Stimulated activated CD4-positive, alpha-beta T cell treated with anti-CD3 and anti-CD28 coated beads, Interleukin-12 subunit alpha, Interleukin-12 subunit beta, amount 100 ng/mL, for 4 hours (primary cell): ENCODE measurements at regions not wholly inside any gene's neighbourhood (a gene's known extent, or its start where the extent isn't known, plus 50 kb on each side); places are given as distances from the start of the nearest gene placed in this dataset.

Experiments
- DNase-seq: peaks from one replicate; pipeline ENCODE4 v3.0.0-alpha.2; 2020

DNA sequence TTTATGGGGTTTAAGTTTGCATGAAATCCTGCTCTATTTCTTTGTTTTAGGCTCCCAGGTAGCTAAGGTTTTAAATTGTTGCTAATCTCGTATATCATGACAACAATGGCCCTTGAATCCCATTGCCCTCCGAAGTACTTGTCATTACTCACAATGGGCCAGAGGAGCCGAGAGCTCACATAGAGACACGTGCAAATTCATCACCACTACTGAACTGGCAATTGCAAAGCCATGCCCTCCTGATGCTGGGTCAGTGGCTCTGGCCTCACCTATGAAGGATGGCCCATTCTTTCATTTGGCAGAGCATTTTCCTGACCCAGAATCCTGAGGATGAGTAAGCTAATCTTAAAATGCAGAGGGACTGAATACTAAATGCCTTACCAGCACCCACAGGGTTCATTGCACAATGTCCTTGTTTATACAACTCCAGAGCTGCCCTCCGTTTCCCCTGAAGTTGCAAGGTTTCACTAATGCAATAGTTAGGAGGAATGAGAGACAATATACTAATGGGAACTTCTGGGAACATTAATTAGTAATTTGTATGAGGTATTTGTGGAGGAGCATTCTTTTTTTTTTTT, 71.6 kb upstream of the GAREM1 start:
- no peak for DNase-seq

GRCh38 chr18:32530947-32531651, 60.4 kb upstream of the GAREM1 start:
- no peak for DNase-seq

DNA sequence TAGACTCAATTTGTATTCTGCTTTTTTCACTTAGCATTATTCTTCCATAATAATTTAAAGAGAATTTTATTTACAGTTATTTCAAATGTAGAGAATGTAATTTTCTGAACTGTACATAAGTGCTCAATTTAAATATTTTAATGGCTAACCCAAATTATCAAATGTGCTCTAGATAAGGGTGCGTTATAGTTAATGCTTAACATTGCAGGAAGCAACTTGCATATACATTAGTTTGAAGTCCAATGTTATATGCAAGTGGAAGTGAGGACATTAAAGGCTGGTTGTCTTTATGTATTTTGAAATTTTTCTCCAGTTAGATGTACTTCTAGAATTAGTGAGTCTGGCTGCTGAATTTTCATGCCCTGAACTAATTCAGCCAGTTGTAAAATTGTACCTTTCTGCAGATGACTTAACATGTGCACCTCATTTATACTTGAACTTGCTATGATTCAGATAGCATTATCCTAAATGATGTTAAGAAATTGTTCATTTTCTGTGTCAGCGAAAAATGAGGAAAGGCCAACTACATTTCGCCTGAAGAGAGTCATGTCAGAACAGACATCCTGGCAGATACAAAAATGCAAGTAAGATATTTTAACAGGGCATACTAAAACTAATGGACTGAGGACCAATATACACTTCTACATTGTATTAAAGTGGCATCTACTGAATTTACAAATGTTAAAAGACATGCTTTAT, 59.2 kb upstream of the GAREM1 start:
- no peak for DNase-seq

DNA sequence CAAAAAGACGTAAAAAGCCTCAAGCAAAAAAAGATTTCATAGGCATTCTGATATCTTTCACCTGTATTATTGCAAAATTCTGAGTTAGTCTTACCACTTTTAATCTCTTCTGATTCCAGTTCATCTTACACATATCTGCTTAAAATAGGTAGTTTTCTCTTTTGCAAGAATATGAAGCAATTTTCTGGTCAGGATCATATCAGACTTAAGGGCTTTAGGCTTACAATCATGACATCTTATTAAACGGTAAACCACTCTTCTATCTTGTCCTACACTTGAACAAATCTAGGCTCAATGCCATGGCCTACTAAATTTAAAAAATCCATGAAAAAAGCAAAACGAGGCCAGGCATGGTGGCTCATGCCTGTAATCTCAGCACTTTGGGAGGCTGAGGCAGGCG, 50.1 kb upstream of the GAREM1 start:
- no peak for DNase-seq
